Liver (tissue), 3 donors: ENCODE measurements at regions not wholly inside any gene's neighbourhood (a gene's known extent, or its start where the extent isn't known, plus 50 kb on each side); places are given as distances from the start of the nearest gene placed in this dataset.

Experiments
- EGR1 ChIP-seq, 2 donors: IDR thresholded peaks; 2 replicates each; pipeline ENCODE4 v1.6.1; 2016 to 2018; ENCODE audit warnings: antibody characterized with exemption in 2 of 2, low read depth in 2 of 2
- FOXA2 ChIP-seq: IDR thresholded peaks from 2 replicates; pipeline ENCODE4 v1.6.1; 2016; ENCODE audit warnings: antibody characterized with exemption
- GABPA ChIP-seq, 2 donors: IDR thresholded peaks in 1 of 2; conservative IDR thresholded peaks in 1 of 2; 2 replicates each; pipeline ENCODE4 v1.6.1; 2016; ENCODE audit warnings: antibody characterized with exemption in 2 of 2, mild to moderate bottlenecking in 1 of 2, moderate library complexity in 1 of 2
- JUND ChIP-seq, 2 donors: IDR thresholded peaks; 2 replicates each; pipeline ENCODE4 v1.6.1; 2016; ENCODE audit warnings: antibody characterized with exemption in 2 of 2
- RAD21 ChIP-seq, 2 donors: IDR thresholded peaks; 2 replicates each; pipeline ENCODE4 v1.6.1; 2016; ENCODE audit warnings: antibody characterized with exemption in 2 of 2, mild to moderate bottlenecking in 2 of 2
- SP1 ChIP-seq: IDR thresholded peaks from 2 replicates; pipeline ENCODE4 v1.6.1; 2018; ENCODE audit warnings: antibody characterized with exemption, mild to moderate bottlenecking
- TAF1 ChIP-seq: conservative IDR thresholded peaks from 2 replicates; pipeline ENCODE4 v1.6.1; 2016; ENCODE audit warnings: antibody characterized with exemption, mild to moderate bottlenecking
- YY1 ChIP-seq: IDR thresholded peaks from 2 replicates; pipeline ENCODE4 v1.6.1; 2016; ENCODE audit warnings: antibody characterized with exemption, mild to moderate bottlenecking
- TF ChIP-seq, protein P1 (sequence below): fragments of 150-350 bp; IDR thresholded peaks from 2 replicates; pipeline ENCODE4 v1.5.1; 2017; ENCODE audit warnings: improper control_type of control experiment, low read depth, low read length; ENCODE audit not compliant: missing input control
- TF ChIP-seq, protein P2 (sequence below): IDR thresholded peaks from 2 replicates; pipeline ENCODE4 v1.6.1; 2016; ENCODE audit warnings: antibody characterized with exemption
- TF ChIP-seq, protein P3 (sequence below): IDR thresholded peaks from 2 replicates; pipeline ENCODE4 v1.6.1; 2016; ENCODE audit warnings: antibody characterized with exemption
- donor health status: healthy.
- donor health status: healthy.

DNA sequence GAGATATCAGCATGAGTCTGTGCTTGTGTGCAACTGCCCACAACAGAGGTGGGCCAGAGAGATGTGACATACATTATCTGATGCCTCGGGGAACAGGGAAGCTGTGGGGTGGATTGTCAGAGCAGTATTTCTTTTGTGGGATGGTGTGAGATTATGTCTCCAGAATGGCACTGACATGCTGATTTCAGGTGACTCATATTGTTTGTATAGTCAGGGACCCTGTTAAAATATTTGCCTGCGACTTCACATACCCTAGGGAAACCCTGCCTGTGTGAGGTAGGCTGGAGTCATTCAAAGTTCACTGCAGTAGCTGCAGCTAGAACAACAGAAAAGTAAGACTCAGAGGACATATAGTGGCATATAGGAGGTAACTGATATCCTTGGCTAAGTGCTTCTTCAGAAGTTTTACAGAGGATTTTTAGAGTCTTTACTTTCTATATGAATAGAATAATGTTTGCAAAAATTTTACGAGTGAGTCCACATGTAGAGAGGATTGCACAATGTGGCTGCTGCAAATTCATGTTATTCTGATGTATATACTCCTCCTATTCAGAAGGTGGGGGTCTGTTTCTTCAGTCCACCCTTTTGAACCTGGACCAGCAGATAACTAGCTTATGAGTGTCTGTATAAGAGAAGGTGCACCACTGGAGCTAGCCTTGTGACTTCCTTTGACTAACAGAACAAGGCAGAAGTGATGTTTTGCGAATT, 89.3 kb downstream of the MACIR start:
- no peak for TF ChIP-seq TAF1
- TF ChIP-seq, protein P1, sequence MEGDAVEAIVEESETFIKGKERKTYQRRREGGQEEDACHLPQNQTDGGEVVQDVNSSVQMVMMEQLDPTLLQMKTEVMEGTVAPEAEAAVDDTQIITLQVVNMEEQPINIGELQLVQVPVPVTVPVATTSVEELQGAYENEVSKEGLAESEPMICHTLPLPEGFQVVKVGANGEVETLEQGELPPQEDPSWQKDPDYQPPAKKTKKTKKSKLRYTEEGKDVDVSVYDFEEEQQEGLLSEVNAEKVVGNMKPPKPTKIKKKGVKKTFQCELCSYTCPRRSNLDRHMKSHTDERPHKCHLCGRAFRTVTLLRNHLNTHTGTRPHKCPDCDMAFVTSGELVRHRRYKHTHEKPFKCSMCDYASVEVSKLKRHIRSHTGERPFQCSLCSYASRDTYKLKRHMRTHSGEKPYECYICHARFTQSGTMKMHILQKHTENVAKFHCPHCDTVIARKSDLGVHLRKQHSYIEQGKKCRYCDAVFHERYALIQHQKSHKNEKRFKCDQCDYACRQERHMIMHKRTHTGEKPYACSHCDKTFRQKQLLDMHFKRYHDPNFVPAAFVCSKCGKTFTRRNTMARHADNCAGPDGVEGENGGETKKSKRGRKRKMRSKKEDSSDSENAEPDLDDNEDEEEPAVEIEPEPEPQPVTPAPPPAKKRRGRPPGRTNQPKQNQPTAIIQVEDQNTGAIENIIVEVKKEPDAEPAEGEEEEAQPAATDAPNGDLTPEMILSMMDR: no peak
- TF ChIP-seq YY1: no peak
- no peak for TF ChIP-seq RAD21 (IDR thresholded peaks at IDR 0.05)
- TF ChIP-seq, protein P2, sequence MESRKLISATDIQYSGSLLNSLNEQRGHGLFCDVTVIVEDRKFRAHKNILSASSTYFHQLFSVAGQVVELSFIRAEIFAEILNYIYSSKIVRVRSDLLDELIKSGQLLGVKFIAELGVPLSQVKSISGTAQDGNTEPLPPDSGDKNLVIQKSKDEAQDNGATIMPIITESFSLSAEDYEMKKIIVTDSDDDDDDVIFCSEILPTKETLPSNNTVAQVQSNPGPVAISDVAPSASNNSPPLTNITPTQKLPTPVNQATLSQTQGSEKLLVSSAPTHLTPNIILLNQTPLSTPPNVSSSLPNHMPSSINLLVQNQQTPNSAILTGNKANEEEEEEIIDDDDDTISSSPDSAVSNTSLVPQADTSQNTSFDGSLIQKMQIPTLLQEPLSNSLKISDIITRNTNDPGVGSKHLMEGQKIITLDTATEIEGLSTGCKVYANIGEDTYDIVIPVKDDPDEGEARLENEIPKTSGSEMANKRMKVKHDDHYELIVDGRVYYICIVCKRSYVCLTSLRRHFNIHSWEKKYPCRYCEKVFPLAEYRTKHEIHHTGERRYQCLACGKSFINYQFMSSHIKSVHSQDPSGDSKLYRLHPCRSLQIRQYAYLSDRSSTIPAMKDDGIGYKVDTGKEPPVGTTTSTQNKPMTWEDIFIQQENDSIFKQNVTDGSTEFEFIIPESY: no peak
- no peak for TF ChIP-seq JUND (IDR thresholded peaks at IDR 0.05)
- TF ChIP-seq, protein P3, sequence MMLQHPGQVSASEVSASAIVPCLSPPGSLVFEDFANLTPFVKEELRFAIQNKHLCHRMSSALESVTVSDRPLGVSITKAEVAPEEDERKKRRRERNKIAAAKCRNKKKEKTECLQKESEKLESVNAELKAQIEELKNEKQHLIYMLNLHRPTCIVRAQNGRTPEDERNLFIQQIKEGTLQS: no peak
- no peak for TF ChIP-seq GABPA (IDR thresholded peaks at IDR 0.05 in 1 of 2, conservative IDR thresholded peaks at IDR 0.05 in 1 of 2)
- no peak for TF ChIP-seq EGR1 (IDR thresholded peaks at IDR 0.05; ENCODE audit: low read depth in 2 of 2)
- TF ChIP-seq FOXA2: no peak
- no peak for TF ChIP-seq SP1
